GM06990 (cell line): ENCODE measurements at regions not wholly inside any gene's neighbourhood (a gene's known extent, or its start where the extent isn't known, plus 50 kb on each side); places are given as distances from the start of the nearest gene placed in this dataset.

Source experiments
- DNase-seq: peaks from one replicate; pipeline ENCODE4 v3.0.0-alpha.2; 2011; ENCODE audit not compliant: insufficient read length; ENCODE audit errors: extremely low read depth
- H3K27me3 ChIP-seq: replicated peaks from 2 replicates; pipeline ENCODE4 v1.6.0; 2011; ENCODE audit warnings: low read length; ENCODE audit not compliant: control insufficient read depth, insufficient read depth
- H3K36me3 ChIP-seq: 2 replicates; pipeline ENCODE4 v1.5.1; 2011; ENCODE audit warnings: low read length; ENCODE audit not compliant: control insufficient read depth, insufficient read depth
- H3K4me3 ChIP-seq: replicated peaks from 2 replicates; pipeline ENCODE4 v1.5.1; 2011; ENCODE audit warnings: low read depth, mild to moderate bottlenecking, control low read depth, low read length
- TF ChIP-seq, protein P1 (sequence below): IDR thresholded peaks from 2 replicates; pipeline ENCODE4 v1.5.1; 2011; ENCODE audit warnings: low read length, control low read depth, mild to moderate bottlenecking, inconsistent platforms; ENCODE audit not compliant: insufficient read depth, poor library complexity, severe bottlenecking

DNA sequence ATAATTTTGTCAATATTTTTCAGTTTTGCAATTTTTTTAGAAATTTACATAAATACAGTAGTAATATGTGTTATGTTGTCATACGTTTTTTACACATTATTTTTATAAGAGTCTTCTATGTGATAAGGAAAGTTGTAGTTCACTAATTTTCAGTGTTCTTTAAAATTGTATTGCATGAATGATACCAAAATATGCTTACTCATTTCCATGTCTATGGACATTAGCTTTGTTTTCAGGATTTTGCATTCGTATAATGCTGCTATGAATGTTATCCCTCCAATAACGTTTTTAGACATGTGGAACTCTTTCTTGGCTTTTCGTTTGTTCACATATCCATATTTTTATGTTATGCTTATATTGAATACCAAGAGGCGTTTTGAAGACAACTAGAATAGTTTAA, 260.0 kb downstream of the ARL4A start:
- Histone ChIP-seq H3K36me3 (no peaks in the 10 kb centered on the region), H3K27me3 (no peaks in the 10 kb centered on the region), H3K4me3 (no peak overlapping the region)
- TF ChIP-seq, protein P1, sequence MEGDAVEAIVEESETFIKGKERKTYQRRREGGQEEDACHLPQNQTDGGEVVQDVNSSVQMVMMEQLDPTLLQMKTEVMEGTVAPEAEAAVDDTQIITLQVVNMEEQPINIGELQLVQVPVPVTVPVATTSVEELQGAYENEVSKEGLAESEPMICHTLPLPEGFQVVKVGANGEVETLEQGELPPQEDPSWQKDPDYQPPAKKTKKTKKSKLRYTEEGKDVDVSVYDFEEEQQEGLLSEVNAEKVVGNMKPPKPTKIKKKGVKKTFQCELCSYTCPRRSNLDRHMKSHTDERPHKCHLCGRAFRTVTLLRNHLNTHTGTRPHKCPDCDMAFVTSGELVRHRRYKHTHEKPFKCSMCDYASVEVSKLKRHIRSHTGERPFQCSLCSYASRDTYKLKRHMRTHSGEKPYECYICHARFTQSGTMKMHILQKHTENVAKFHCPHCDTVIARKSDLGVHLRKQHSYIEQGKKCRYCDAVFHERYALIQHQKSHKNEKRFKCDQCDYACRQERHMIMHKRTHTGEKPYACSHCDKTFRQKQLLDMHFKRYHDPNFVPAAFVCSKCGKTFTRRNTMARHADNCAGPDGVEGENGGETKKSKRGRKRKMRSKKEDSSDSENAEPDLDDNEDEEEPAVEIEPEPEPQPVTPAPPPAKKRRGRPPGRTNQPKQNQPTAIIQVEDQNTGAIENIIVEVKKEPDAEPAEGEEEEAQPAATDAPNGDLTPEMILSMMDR: no peak
- DNase-seq: no peak

DNA sequence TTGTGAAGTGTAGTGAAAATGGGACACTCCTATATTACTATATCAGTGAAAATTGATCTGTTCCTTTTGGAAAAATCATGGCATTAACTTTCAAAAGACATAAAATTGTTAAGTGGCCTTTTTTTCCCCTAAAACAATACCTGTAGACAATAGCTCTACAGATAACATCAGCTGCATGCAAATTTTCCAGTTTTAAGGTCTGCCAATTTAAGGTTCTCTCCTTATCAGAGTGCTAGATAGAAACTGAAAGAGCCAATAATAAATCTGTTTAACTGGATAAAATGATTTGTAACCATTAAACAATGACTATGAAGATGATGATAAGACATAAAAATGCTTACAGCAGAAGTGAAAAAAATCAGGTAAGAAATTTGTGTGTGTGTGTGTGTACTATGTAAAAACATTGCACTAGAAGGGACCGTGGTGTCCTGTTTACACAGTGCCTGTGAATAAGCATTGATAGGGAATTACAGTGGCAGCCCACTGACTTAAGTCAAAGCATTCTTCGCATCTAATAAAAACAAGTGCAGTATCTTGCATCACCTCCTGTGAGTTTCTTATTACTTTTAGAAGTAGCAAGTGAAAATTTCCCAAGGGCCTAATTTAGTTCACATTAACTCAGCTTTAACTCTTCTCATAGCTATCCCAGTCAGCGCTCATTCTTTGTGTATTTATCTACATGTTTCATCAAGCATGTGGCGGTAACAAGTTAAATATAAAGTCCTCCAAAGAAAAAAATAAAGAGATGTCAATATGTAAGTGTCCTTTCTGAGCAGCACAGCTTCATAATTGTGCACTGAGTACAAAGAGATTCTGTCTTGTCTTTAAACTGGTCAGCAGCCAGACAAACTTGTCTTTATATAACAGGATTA, 261.9 kb downstream of the ARL4A start:
- TF ChIP-seq, protein P1: no peak
- H3K4me3 ChIP-seq: no peak overlapping the region
- no peak for DNase-seq
- no peaks in the 10 kb centered on the region for H3K36me3 ChIP-seq
- no peaks in the 10 kb centered on the region for H3K27me3 ChIP-seq

DNA sequence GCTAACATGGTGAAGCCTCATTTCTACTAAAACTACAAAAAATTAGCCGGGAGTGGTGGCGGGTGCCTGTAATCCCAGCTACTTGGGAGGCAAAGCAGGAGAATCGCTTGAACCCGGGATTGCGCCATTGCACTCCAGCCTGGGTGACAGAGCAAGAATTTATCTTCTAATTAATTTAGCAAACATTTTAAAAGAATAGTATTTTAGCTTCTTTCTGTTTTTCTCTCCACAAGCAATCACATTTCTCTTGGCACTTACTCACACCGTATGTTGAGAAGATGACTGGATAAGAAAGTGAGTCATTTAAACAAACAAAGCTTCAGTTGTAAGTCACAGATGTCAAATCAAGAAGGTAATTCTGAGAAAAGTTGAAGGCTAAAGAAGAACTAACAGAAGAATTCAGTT, 264.0 kb downstream of the ARL4A start:
- TF ChIP-seq, protein P1: no peak

DNA sequence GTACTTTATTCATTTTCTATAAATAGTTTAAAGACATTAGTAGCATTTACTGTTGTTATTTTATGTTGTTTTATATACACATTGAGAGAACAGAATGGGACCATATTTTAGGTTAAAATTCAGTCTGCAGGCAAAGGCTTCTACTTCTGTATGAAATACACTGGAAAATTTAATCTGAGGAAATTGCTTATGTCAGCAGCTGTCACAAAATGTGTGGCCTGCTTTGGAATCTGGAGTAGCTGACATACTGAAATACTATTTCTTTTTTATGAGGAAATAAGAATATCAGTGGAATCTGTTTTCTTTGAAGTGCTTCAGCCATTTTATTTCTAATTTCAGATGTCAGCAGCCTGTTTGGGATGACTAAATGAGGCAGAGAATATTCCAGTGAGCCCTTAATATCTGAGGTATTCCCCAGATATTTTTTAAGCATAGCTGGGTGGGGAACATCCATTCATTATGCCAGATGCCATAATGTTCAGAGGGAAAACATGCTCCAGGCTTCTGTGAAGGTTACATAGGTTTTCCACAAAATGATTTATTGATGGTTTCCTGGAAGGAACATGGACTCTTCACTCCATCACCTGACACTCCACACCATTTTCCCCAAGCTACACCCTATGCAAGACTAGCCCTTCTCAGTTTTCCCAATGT, 267.1 kb downstream of the ARL4A start:
- TF ChIP-seq, protein P1: no peak
- no peaks in the 10 kb centered on the region for H3K27me3 ChIP-seq
- H3K4me3 ChIP-seq: no peak overlapping the region
- H3K36me3 ChIP-seq: no peaks in the 10 kb centered on the region
- no peak for DNase-seq

More for the DNA sequence above, 264.0 kb downstream of the ARL4A start:
- no peaks in the 10 kb centered on the region for H3K36me3 ChIP-seq
- H3K4me3 ChIP-seq: no peak overlapping the region
- no peak for DNase-seq
- no peaks in the 10 kb centered on the region for H3K27me3 ChIP-seq

DNA sequence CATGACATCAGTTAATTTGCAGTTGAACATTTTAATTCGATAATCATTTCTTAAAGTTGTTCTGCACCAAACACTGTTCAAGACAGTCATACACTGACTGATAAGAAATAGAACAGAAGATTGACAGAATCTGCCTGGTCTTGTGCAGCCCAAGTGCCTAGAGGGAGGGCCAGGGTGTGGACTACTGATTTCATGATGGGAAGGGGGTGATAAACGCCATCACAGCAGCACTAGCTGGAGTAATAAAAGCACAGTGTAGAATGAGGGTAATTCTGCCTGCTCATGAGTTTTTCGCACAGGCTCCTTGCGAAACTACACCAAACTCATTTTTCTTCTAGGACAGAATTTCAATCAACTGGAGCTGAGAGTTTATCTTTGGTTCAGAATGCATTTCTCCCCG, 270.1 kb downstream of the ARL4A start:
- H3K4me3 ChIP-seq: no peak overlapping the region
- TF ChIP-seq, protein P1: no peak
- H3K36me3 ChIP-seq: no peaks in the 10 kb centered on the region
- H3K27me3 ChIP-seq: no peaks in the 10 kb centered on the region
- no peak for DNase-seq
